ENCODE measurements at regions not wholly inside any gene's neighbourhood (a gene's known extent, or its start where the extent isn't known, plus 50 kb on each side); places are given as distances from the start of the nearest gene placed in this dataset.

DNA sequence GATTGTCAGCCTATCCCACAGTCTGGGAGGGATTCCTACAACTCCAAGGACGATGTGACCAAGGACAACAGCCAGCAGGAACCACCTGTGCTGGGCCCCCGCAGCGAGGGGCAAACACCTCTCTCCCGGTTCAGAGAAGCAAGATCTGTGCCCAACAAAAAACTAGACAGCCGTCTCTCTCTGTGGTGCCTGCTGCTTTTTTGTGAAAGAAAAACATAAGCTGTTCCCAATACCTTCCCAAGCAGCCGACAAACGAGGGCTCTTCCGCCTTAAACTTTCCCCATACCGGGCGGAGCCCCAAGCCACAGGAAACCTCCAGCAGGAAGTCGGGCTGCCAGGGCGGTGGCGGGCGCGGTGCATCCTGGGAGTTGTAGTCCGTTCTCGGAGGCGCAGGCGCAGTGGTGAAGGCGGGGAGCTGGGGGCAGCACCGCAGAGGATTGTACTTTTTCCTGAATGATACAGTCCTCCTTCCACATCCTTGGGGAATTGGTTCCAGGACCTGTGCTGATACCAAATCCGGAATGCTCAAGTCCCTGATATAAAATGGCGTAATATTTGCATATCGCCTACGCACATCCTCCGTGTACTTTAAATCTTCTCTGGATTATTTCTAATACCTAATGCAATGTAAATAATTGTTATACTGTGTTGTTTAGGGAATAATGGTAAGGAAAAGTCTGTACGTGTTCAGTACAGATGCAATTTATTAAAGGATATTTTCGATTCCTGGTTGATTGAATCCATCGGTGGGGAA lies 63.1 kb upstream of the IRF2 start:
- peak; percentile 39 for TF ChIP-seq POLR2A (IDR thresholded peaks at IDR 0.05; ENCODE audit: low read depth, low read length)
- FAIRE-seq (peak; percentile 11), DNase-seq (ENCODE audit: insufficient read length, low spot score) (peak; percentile 68)

DNA sequence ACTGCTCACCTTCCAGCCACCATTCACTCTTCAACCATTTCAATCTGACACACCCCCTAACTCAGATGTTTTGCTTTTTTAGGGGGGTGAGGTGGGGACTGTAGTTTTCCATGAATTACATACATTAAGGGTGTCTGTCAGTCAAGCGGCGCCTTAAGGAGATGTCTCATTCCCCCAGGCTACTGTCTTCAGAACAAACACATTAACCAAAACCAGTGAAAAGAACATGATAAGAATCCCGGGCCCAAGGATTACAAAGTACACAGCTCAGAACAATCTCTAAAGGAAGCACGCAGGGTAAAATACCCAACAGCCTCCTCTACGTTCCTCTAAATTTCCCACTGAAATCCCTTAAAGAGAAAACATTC lies 62.5 kb upstream of the IRF2 start:
- no peak for FAIRE-seq
- DNase-seq (ENCODE audit: insufficient read length, low spot score), result no peak
- no peak for TF ChIP-seq POLR2A (IDR thresholded peaks at IDR 0.05; ENCODE audit: low read depth, low read length)

DNA sequence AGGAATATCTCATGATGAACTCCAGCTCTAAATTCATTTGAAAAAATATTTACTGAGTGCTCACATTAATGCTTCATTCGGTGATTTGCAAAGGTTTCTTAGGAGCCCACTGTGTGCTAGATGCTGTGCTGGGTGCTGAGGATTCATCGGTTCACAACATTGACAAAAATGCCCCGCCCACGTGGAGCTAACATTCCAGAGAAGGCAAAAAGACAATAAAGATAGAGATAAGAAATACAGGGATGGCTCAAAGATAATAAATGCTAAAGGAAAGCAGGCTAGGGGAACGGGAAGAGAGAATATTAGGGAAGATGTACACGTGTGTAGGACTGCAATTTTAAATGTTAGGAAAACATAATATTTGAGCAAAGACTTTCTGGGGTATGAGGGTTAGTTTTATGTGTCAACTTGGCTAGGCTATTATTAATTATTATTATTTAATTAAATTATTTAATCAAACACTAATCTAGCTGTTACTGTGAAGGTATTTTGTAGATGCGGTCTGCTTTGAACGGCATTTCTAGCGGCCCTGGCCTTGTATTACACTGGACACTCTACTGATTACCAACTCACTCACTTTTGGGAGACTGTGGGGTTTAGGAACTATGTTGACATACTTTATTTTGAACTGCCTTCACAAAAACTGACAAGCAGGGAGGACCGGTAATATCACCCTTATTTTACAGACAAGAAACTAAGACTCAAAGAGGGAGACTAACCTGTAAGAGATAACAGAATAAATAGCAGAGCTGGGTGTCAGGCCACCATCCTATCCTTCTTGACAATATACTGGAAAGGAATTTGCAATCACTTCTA lies 61.9 kb upstream of the IRF2 start:
- TF ChIP-seq POLR2A (IDR thresholded peaks at IDR 0.05; ENCODE audit: low read depth, low read length), result no peak
- FAIRE-seq (no peak), DNase-seq (ENCODE audit: insufficient read length, low spot score) (no peak)

DNA sequence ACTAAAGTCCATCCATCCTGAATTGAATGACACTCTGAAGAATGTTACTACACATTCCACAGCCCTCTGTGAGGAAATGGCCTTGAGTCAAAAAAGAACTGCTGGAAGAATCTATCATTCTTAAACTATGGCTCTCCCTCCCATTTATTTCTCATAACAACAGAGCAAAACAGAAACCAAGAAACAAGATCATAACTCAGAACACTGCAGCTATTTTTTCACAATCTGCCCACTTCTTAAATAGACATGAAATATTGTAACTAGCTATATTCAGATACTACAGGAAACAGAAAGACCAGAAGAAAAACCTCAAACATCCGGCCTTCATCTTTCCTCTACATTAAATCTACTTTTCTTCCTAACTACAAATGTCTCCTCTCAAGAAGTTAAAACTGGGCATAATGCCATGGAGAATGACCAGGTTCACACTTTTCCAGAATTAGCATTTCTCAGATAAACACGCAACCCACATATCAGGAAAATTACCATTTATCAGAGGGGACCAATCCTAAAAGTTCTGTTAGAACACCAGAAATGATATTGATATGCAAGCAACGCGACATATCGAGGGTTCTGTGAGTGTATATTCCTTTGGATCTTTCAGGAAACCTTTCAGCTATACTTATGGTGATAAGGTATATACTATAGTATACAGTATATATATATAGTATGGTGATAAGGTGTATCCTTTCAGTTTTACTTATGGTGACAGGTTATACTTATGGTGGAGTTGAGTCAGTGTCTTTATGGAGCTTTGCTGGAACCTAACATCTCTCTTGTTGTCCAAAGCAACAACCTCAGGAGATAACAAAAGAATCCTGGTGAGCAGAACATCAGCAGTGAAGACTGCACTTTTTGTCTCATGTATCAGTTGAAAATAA lies 60.4 kb upstream of the IRF2 start:
- TF ChIP-seq POLR2A (IDR thresholded peaks at IDR 0.05; ENCODE audit: low read depth, low read length), result no peak
- DNase-seq (ENCODE audit: insufficient read length, low spot score), result no peak
- FAIRE-seq, result no peak

DNA sequence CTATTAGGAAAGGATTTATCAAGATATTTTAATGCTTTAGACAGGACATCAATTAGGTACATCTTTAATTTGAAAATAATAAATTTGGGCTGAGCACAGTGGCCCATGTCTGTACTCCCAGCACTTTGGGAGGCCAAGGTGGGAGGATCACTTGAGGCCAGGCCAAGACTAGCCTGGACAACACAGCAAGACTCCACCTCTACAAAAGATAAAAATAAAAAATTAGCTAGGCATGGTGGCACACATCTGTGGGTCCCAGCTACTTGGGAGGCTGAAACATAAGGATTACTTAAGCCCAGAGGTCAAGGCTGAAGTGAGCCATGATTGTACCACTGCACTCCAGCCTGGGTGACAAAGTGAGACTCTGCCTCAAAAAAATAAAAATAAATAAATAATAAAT lies 59.6 kb upstream of the IRF2 start:
- DNase-seq (ENCODE audit: insufficient read length, low spot score) (no peak), FAIRE-seq (no peak)
- TF ChIP-seq POLR2A (IDR thresholded peaks at IDR 0.05; ENCODE audit: low read depth, low read length), result no peak

GRCh38 chr4:184531008-184531407 lies 56.7 kb upstream of the IRF2 start:
- no peak for TF ChIP-seq POLR2A (IDR thresholded peaks at IDR 0.05; ENCODE audit: low read depth, low read length)
- FAIRE-seq (no peak), DNase-seq (ENCODE audit: insufficient read length, low spot score) (no peak)

DNA sequence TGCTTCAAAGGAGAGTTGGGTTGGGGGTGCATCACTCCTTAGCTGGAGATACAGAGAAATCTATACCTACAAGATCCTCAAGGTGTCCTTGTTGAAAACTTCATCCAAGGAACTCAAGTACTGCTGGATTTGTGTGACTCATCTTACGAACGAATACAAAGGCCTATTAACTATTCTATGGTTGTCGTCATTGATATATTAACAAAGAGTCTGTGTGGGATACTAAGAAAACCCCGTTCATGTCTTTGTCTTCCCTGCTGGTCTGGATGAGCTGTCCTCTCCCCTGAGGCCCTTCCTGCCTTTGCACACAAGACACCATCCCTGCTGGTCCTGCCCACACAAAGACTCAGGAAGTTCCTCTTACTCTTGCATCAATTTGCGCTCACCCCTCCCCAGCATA lies 54.9 kb upstream of the IRF2 start:
- TF ChIP-seq POLR2A (IDR thresholded peaks at IDR 0.05; ENCODE audit: low read depth, low read length), result no peak
- DNase-seq (ENCODE audit: insufficient read length, low spot score), result no peak
- FAIRE-seq, result no peak

GRCh38 chr4:184528713-184529112 lies 54.4 kb upstream of the IRF2 start:
- no peak for DNase-seq (ENCODE audit: insufficient read length, low spot score)
- TF ChIP-seq POLR2A (IDR thresholded peaks at IDR 0.05; ENCODE audit: low read depth, low read length), result no peak
- FAIRE-seq, result no peak

DNA sequence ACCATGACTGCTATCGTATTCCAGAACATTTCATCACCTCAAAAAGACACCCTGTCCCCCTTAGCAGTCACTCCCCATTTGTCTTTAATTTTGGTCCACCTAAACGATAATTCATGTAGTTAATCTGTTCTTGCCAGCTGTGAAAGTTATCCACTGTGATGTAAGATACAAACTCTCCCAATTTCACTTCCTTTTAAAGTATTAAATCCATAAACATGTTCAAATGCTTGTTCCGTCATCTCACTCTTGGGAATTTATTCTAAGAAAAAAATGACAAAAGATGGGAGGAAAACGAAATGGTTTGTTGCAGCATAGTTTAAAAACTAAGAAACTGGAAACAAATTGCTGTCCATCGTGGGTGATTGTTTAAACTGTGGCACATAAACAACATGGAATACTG lies 53.7 kb upstream of the IRF2 start:
- no peak for FAIRE-seq
- DNase-seq (ENCODE audit: insufficient read length, low spot score), result no peak
- no peak for TF ChIP-seq POLR2A (IDR thresholded peaks at IDR 0.05; ENCODE audit: low read depth, low read length)

GRCh38 chr4:184526228-184526627 lies 51.9 kb upstream of the IRF2 start:
- FAIRE-seq (no peak), DNase-seq (ENCODE audit: insufficient read length, low spot score) (no peak)
- TF ChIP-seq POLR2A (IDR thresholded peaks at IDR 0.05; ENCODE audit: low read depth, low read length), result no peak

Data from H54 (cell line).